ENCODE measurements at regions not wholly inside any gene's neighbourhood (a gene's known extent, or its start where the extent isn't known, plus 50 kb on each side); places are given as distances from the start of the nearest gene placed in this dataset.

DNA sequence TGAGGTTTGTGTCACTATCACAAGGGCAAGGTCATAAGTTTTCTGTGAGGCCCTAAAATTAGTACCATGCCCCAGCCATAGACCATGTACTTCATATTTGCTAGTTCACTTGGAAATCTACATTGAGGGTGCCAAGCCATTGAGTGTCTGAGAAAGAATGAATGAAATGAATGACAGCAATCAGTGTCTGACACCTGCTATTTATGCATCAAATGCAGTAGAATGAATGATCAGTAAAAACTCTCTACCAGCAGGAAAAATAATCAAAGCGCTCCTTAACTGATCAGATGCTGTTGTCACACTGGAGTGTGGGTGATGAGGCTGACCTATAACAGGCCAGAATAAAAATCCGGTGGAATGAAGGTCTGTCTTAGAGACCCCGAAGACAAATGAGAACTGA, 467.9 kb upstream of the B3GAT1 start:
- TF ChIP-seq, protein P1, sequence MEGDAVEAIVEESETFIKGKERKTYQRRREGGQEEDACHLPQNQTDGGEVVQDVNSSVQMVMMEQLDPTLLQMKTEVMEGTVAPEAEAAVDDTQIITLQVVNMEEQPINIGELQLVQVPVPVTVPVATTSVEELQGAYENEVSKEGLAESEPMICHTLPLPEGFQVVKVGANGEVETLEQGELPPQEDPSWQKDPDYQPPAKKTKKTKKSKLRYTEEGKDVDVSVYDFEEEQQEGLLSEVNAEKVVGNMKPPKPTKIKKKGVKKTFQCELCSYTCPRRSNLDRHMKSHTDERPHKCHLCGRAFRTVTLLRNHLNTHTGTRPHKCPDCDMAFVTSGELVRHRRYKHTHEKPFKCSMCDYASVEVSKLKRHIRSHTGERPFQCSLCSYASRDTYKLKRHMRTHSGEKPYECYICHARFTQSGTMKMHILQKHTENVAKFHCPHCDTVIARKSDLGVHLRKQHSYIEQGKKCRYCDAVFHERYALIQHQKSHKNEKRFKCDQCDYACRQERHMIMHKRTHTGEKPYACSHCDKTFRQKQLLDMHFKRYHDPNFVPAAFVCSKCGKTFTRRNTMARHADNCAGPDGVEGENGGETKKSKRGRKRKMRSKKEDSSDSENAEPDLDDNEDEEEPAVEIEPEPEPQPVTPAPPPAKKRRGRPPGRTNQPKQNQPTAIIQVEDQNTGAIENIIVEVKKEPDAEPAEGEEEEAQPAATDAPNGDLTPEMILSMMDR (IDR thresholded peaks at IDR 0.05; ENCODE audit: low read length): no peak
- no peak for TF ChIP-seq EZH2 (IDR thresholded peaks at IDR 0.05; ENCODE audit: borderline replicate concordance, low read length)

Data from OCI-LY1 (cell line).